Adrenal gland (tissue), 9 donors: ENCODE measurements at regions not wholly inside any gene's neighbourhood (a gene's known extent, or its start where the extent isn't known, plus 50 kb on each side); places are given as distances from the start of the nearest gene placed in this dataset.
"Not testable (repeated sequence)": the region's sequence is repeated elsewhere in the genome, so short reads cannot be mapped to it uniquely, and the experiment has no call there.

Experiments used
- DNase-seq, 7 donors: peaks; one replicate each; pipeline ENCODE4 v3.0.0-alpha.2; 2019 to 2020
- H3K27ac ChIP-seq, 5 donors: fragments of 200-600 bp; sonication (generic) in 4 of 5; 1 replicate in 3 of 5; 2 replicates in 2 of 5; pipeline versions ENCODE4 v1.5.1 to v1.8.0; 2016 to 2020; ENCODE audit warnings: mild to moderate bottlenecking in 1 of 5
- H3K27me3 ChIP-seq: fragments of 200-600 bp; 2 replicates; pipeline ENCODE4 v1.8.0; 2021
- H3K36me3 ChIP-seq, 2 donors: fragments of 200-600 bp; replicated peaks in 1 of 2; 1 replicate in 1 of 2; 2 replicates in 1 of 2; pipeline versions ENCODE4 v1.5.1 to v1.8.0; 2018 to 2022
- H3K4me1 ChIP-seq, 2 donors: fragments of 200-600 bp; replicated peaks in 1 of 2; 1 replicate in 1 of 2; 2 replicates in 1 of 2; pipeline versions ENCODE4 v1.5.1 to v1.8.0; 2018 to 2021
- H3K4me3 ChIP-seq, 4 donors: fragments of 200-600 bp; sonication (generic) in 3 of 4; one replicate each; pipeline ENCODE4 v1.5.1; 2016 to 2018
- H3K9me3 ChIP-seq, 3 donors: fragments of 200-600 bp; sonication (generic) in 1 of 3; replicated peaks in 1 of 3; 1 replicate in 2 of 3; 2 replicates in 1 of 3; pipeline versions ENCODE4 v1.5.1 to v1.8.0; 2016 to 2021
- POLR2A ChIP-seq, 2 donors: fragments of 450-650 bp; IDR thresholded peaks; one replicate each; pipeline ENCODE4 v1.6.1; 2017; ENCODE audit warnings: antibody characterized with exemption in 2 of 2, mild to moderate bottlenecking in 2 of 2, moderate library complexity in 1 of 2
- WGBS, 4 donors: extraction: QIAGEN DNeasy Blood & Tissue Kit in 2 of 4; methylation state at CpG; one replicate each; pipeline versions ENCODE4 v1.1.5 to v1.1.7; 2013 to 2017; 5-methylcytosine and 5-hydroxymethylcytosine counted together
- intact Hi-C, 2 donors: fragments of 100-400 bp; cut with DNase I; formaldehyde crosslinking; loops; one replicate each; pipeline versions ENCODE4 v1.14.1 to v1.15.0; 2022 to 2023
- TF ChIP-seq, protein P1 (sequence below), 6 experiments: fragments of 450-650 bp in 4 of 6; fragments of 200-600 bp in 2 of 6; sonication (generic) in 1 of 6; IDR thresholded peaks; 1 replicate in 5 of 6; 2 replicates in 1 of 6; pipeline versions ENCODE4 v1.5.1 to v1.8.0; 2016 to 2021; ENCODE audit warnings: antibody characterized with exemption in 6 of 6, mild to moderate bottlenecking in 2 of 6, moderate library complexity in 1 of 6
- donor health status: healthy with polysubstance abuse.
- donor health status: Bipolar disorder and iron deficiency.
- donor health status: DM: yes; HTN: yes; CAD: no.
- donor health status: DM: no; HTN: no; CAD: no.
- donor health status: DM: no; HTN: no; CAD: no.

DNA sequence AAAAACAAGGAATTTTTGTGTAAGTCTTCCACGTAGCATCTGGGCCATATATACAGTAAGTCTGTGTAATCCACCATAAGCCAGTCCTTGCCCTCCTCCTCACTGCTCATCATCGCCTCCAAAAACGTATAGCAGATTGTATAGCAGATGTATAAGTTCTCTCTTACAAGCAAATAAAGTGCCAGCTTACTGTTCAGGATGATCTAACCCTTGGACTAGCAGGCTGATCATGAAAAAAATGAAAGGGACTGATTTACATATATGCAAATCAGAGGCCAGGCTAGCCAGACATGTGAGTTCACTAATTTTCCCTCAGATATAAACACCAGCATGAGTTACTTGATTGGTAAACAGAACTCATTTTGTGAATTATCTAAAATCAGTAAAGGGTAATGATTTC lies 171.5 kb downstream of the LY86 start:
- intact Hi-C loops: no loop called here

DNA sequence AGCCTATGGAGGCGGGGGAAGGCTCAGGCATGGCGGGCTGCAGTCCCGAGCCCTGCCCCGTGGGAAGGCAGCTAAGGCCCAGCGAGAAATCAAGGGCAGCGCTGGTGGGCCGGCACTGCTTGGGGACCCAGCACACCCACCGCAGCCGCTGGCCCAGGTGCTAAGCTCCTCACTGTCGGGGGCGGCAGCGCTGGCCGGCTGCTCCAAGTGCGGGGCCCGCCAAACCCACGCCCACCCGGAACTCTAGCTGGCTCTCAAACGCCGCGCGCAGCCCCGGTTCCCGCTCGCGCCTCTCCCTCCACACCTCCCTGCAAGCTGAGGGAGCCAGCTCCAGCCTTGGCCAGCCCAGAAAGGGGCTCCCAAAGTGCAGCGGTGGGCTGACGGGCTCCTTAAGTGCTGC lies 174.0 kb downstream of the LY86 start:
- intact Hi-C loops, H3K36me3 ChIP-seq, H3K4me1 ChIP-seq, H3K27ac ChIP-seq, H3K9me3 ChIP-seq, H3K27me3 ChIP-seq, H3K4me3 ChIP-seq, DNase-seq: not testable (repeated sequence)
- 95 to 98% (median 96%) methylated on average over 14 to 27 of the region's 27 CpGs for WGBS, 4 donors

More for the DNA sequence above, 171.5 kb downstream of the LY86 start:
- no peaks in the 10 kb centered on the region for H3K36me3 ChIP-seq
- peaks cover 0 to 5% of the 10 kb centered on the region in 2 donors for H3K4me1 ChIP-seq
- DNase-seq: no peak
- H3K9me3 ChIP-seq: no peaks in the 10 kb centered on the region
- WGBS, 4 donors: 88 to 94% (median 90%) methylated on average over 3 of the region's 3 CpGs
- no peak overlapping the region for H3K4me3 ChIP-seq
- no peaks in the 10 kb centered on the region for H3K27me3 ChIP-seq
- no peak overlapping the region for H3K27ac ChIP-seq
- TF ChIP-seq, protein P1, sequence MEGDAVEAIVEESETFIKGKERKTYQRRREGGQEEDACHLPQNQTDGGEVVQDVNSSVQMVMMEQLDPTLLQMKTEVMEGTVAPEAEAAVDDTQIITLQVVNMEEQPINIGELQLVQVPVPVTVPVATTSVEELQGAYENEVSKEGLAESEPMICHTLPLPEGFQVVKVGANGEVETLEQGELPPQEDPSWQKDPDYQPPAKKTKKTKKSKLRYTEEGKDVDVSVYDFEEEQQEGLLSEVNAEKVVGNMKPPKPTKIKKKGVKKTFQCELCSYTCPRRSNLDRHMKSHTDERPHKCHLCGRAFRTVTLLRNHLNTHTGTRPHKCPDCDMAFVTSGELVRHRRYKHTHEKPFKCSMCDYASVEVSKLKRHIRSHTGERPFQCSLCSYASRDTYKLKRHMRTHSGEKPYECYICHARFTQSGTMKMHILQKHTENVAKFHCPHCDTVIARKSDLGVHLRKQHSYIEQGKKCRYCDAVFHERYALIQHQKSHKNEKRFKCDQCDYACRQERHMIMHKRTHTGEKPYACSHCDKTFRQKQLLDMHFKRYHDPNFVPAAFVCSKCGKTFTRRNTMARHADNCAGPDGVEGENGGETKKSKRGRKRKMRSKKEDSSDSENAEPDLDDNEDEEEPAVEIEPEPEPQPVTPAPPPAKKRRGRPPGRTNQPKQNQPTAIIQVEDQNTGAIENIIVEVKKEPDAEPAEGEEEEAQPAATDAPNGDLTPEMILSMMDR (IDR thresholded peaks at IDR 0.05): no peak

DNA sequence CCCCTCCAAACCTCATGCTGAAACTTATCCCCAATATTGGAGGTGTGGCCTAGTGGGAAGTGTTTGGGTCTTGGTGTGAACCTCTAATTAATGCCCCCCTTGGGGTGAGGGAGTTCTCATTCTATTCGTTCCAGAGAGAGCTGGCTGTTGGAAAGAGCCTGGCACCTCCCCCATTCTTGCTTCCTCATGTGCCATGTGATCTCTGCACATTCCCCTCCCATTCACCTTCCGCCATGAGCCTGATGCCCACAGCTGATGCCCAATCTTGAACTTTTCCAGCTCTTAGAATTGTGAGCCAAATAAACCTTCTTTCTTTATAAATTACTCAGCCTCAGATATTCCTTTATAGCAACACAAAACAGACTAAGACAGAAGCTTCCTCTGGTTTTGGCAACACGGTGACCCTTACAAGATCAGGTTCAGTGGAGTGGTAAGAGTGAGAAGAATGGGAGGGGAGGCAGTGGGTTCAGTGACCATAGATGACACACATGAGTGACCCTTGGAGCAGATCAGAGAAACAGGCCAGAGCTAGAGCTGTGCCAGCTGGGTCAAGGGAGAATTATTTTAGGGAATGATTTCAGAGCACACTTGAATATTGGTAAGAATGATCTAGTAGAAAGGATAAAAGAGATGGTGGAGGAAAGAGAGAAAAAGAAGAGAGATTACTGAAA lies 176.4 kb downstream of the LY86 start:
- no peaks in the 10 kb centered on the region for H3K27me3 ChIP-seq
- peaks cover 0 to 7% of the 10 kb centered on the region in 2 donors for H3K4me1 ChIP-seq
- H3K9me3 ChIP-seq: no peaks in the 10 kb centered on the region
- peak in 6 of 7 donors; percentile 41 to 71 (median 54) for DNase-seq
- H3K4me3 ChIP-seq: no peak overlapping the region
- H3K27ac ChIP-seq: peak overlapping the region in 3 of 5 donors; percentile 34 to 62 (median 61)
- TF ChIP-seq POLR2A (IDR thresholded peaks at IDR 0.05): no peak
- TF ChIP-seq, protein P1 (IDR thresholded peaks at IDR 0.05): no peak
- H3K36me3 ChIP-seq: no peaks in the 10 kb centered on the region
- WGBS, 4 donors: 47 to 60% (median 51%) methylated on average over 3 of the region's 3 CpGs
- intact Hi-C loops: no loop called here

DNA sequence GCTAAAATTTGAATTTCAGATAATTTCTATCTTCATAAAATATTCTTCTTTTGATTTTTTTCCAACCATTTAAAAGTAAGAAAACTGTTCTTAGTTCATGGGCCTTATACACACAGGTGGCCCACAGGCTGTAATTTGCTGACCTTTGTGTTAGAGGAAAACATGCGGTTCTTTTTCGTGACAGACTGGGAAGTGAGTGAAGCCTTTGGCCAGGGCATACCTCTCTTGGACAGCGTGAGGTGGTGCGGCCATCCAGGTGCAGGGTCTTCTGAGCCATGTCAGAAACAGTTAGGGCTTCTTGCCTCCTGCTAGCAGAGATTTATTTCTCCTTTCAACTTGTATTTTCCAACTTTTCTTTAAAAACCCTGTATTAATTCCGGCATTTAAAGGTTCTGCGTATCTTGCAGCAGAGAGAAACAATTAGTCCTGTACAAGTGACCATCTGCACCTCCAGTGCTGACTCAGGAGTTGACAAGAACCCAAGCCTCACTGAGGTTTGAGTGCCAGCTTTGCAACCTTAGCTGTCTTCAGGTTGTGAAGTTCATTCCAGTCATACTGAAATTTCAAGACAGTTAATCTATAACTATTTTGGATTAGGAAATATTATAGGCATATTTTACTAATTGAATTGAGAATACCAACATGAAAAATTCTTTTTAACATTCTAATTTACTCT lies 177.8 kb downstream of the LY86 start:
- no peaks in the 10 kb centered on the region for H3K36me3 ChIP-seq
- H3K27me3 ChIP-seq: no peaks in the 10 kb centered on the region
- intact Hi-C loops: no loop called here
- peaks cover 0 to 7% of the 10 kb centered on the region in 2 donors for H3K4me1 ChIP-seq
- no peak overlapping the region for H3K4me3 ChIP-seq
- TF ChIP-seq, protein P1 (IDR thresholded peaks at IDR 0.05): no peak
- TF ChIP-seq POLR2A (IDR thresholded peaks at IDR 0.05): no peak
- WGBS, 4 donors: 90 to 96% (median 94%) methylated on average over 6 of the region's 6 CpGs
- H3K27ac ChIP-seq: no peak overlapping the region
- H3K9me3 ChIP-seq: no peaks in the 10 kb centered on the region
- DNase-seq: no peak
